GM12873 (cell line): ENCODE measurements at regions not wholly inside any gene's neighbourhood (a gene's known extent, or its start where the extent isn't known, plus 50 kb on each side); places are given as distances from the start of the nearest gene placed in this dataset.

Experiments used
- TF ChIP-seq, protein P1 (sequence below): IDR thresholded peaks from 2 replicates; pipeline ENCODE4 v1.5.1; 2012; ENCODE audit warnings: low read depth, mild to moderate bottlenecking, moderate library complexity, low read length, control low read depth; ENCODE audit not compliant: insufficient read depth; ENCODE audit errors: missing control alignments

DNA sequence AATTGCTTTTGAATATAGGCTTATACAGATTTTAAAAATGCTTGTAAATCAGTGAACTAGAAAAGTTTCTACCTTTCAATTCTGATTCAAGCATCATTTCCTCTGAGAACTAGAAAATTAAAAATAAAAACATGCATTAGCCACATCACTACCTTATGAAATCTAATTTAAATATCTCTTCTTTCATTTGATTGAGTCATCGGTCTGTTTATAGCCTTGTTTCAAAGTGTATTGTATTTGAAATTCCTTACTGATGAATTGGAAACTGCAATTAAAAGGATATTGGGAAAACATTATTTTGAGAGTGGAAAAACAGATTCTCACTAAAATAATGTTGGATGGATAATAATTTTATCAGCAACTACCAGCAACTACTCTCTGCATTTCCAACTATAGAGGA, 717.7 kb upstream of the FAM98A start:
- TF ChIP-seq, protein P1, sequence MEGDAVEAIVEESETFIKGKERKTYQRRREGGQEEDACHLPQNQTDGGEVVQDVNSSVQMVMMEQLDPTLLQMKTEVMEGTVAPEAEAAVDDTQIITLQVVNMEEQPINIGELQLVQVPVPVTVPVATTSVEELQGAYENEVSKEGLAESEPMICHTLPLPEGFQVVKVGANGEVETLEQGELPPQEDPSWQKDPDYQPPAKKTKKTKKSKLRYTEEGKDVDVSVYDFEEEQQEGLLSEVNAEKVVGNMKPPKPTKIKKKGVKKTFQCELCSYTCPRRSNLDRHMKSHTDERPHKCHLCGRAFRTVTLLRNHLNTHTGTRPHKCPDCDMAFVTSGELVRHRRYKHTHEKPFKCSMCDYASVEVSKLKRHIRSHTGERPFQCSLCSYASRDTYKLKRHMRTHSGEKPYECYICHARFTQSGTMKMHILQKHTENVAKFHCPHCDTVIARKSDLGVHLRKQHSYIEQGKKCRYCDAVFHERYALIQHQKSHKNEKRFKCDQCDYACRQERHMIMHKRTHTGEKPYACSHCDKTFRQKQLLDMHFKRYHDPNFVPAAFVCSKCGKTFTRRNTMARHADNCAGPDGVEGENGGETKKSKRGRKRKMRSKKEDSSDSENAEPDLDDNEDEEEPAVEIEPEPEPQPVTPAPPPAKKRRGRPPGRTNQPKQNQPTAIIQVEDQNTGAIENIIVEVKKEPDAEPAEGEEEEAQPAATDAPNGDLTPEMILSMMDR, result no peak

DNA sequence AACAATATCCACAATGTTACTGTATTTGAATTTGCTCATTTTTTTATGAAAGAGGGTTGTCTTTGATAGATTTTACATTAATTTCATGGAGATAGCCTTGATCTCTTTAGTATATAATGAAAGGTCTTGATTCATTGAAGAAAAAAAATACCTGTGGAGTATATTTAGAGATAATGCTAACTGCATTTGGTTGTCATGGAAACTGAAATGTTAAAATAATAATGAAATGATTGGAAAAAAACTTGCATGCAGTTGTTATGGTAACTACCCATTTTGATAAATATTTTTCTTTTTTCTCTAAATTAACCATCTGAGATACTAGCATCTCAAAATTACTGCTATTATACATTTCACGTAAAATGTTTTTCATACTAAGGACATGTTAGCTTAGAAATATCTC, 712.7 kb upstream of the FAM98A start:
- TF ChIP-seq, protein P1, result no peak

DNA sequence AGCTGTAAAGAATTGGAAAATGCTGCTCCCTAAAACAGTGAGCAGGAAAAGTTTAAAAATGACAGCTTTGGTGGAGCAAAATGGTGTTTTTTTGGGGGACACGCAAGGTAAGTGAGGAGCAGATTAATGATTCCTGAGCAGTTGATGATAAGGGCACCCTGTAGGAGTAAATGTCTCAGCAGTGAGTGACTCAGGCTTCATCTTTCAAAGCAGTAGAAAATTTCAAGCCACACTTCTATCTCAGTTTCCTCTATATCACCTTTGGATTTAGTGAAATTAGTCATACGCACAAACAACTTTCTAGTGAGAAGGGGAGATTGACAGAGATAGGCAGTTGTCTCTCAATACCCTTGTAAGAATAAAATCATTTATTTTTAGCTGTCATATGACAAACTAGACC, 709.0 kb upstream of the FAM98A start:
- TF ChIP-seq, protein P1, result no peak

DNA sequence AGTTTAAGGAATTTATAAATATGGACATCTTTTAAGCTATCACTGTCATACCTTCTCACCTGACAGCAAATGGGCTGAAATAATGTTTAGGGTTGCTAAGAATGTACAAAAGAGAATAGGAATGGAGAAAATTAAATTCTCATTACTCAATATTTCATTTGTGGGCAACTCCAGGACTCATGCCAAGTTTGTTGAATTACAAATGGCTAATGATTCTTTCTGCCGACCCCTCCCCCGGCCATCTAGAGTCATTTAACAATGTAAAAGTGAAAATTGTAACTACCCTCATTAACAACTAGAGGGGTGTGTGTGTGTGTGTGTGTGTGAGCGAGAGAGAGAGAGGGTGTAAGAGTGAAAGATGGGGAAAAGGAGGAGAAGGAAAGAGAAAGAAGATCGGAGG, 708.5 kb upstream of the FAM98A start:
- TF ChIP-seq, protein P1, result no peak

DNA sequence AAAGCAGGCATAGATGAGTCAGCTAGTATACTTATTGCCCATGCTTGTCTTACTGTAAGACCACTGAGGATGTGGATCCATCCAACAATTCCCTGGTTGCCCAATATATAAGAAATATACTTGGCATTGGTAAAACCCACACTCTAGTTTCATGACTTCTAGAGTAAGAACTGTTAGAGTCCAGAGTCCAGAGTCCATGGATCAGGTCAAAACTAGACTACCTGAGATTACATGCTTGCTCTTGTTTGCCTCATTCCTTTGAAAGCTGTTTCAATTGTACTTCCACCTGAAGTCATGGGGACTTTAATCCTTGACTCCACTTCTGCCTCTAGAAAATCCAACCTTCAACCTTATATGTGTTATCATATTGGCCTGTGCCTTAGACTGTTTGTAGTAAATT, 707.6 kb upstream of the FAM98A start:
- TF ChIP-seq, protein P1, result no peak

DNA sequence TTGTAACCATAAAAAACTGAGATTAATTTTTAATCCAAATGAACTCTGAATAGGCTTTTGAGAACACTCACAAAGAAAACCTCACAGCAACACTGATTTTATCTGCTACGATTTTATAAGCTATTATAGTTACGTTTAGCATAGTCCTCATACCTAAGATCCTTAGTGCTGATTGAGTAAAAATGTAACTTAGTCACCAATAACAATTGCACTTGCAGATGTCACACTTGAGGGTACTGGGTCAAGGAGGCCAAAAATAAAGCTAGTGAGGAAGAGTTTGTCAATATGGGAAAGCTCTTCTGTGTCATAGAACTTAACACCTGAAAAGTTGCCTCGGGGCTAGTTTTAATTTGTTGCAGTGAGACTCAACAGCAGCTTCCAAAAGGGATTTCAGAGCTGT, 706.5 kb upstream of the FAM98A start:
- TF ChIP-seq, protein P1, result no peak

DNA sequence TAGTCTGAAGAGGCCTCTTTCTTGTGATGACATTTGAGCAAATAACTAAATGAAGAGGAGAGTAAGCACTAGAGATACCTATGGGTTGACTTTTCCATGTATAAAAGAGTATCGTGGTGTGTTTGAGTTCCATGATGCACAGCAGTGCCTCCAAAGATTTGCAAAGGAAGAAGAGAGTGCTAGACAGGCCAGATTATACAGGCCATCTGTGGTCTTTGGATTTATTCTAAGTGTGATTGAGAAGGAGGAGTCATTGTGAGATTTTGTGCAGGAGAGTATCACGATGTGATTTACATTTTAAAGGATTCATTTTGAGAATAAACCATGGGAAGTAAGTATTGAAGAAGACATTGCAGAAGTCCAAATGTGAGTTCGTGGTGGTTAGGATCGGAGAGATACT, 695.9 kb upstream of the FAM98A start:
- TF ChIP-seq, protein P1, result no peak
